ENCODE measurements at regions not wholly inside any gene's neighbourhood (a gene's known extent, or its start where the extent isn't known, plus 50 kb on each side); places are given as distances from the start of the nearest gene placed in this dataset.

GRCh38 chr3:177290633-177291032 lies 93.4 kb upstream of the TBL1XR1 start:
- no peak for DNase-seq (ENCODE audit: low read depth)
- H3K4me3 ChIP-seq (ENCODE audit: low read depth, low read length): no peak overlapping the region
- TF ChIP-seq, protein P1, sequence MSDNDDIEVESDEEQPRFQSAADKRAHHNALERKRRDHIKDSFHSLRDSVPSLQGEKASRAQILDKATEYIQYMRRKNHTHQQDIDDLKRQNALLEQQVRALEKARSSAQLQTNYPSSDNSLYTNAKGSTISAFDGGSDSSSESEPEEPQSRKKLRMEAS (IDR thresholded peaks at IDR 0.05; ENCODE audit: low read depth, low read length): no peak
- no peak for TF ChIP-seq MYC (IDR thresholded peaks at IDR 0.05; ENCODE audit: low read depth, low read length)
- TF ChIP-seq POLR2A (IDR thresholded peaks at IDR 0.05; ENCODE audit: extremely low read depth, insufficient read length): no peak
- no peak for TF ChIP-seq CTCF (IDR thresholded peaks at IDR 0.05; ENCODE audit: low read depth, low read length)

- TF ChIP-seq MYC (IDR thresholded peaks at IDR 0.05; ENCODE audit: low read depth, low read length) (no peak), CTCF (IDR thresholded peaks at IDR 0.05; ENCODE audit: low read depth, low read length) (no peak), POLR2A (IDR thresholded peaks at IDR 0.05; ENCODE audit: extremely low read depth, insufficient read length) (no peak)
- TF ChIP-seq, protein P1 (IDR thresholded peaks at IDR 0.05; ENCODE audit: low read depth, low read length): no peak
- no peak overlapping the region for H3K4me3 ChIP-seq (ENCODE audit: low read depth, low read length)
- DNase-seq (ENCODE audit: low read depth): no peak
Measured at GRCh38 chr3:177294221-177294620, 96.9 kb upstream of the TBL1XR1 start.

GRCh38 chr3:177295116-177295515 lies 97.8 kb upstream of the TBL1XR1 start:
- no peak overlapping the region for H3K4me3 ChIP-seq (ENCODE audit: low read depth, low read length)
- no peak for TF ChIP-seq CTCF (IDR thresholded peaks at IDR 0.05; ENCODE audit: low read depth, low read length)
- TF ChIP-seq POLR2A (IDR thresholded peaks at IDR 0.05; ENCODE audit: extremely low read depth, insufficient read length): no peak
- TF ChIP-seq MYC (IDR thresholded peaks at IDR 0.05; ENCODE audit: low read depth, low read length): no peak
- TF ChIP-seq, protein P1 (IDR thresholded peaks at IDR 0.05; ENCODE audit: low read depth, low read length): no peak
- DNase-seq (ENCODE audit: low read depth): no peak

GRCh38 chr3:177299250-177299649 lies 102.0 kb upstream of the TBL1XR1 start:
- TF ChIP-seq, protein P1 (IDR thresholded peaks at IDR 0.05; ENCODE audit: low read depth, low read length): no peak
- TF ChIP-seq MYC (IDR thresholded peaks at IDR 0.05; ENCODE audit: low read depth, low read length) (no peak), POLR2A (IDR thresholded peaks at IDR 0.05; ENCODE audit: extremely low read depth, insufficient read length) (no peak), CTCF (IDR thresholded peaks at IDR 0.05; ENCODE audit: low read depth, low read length) (no peak)
- no peak for DNase-seq (ENCODE audit: low read depth)
- no peak overlapping the region for H3K4me3 ChIP-seq (ENCODE audit: low read depth, low read length)

DNA sequence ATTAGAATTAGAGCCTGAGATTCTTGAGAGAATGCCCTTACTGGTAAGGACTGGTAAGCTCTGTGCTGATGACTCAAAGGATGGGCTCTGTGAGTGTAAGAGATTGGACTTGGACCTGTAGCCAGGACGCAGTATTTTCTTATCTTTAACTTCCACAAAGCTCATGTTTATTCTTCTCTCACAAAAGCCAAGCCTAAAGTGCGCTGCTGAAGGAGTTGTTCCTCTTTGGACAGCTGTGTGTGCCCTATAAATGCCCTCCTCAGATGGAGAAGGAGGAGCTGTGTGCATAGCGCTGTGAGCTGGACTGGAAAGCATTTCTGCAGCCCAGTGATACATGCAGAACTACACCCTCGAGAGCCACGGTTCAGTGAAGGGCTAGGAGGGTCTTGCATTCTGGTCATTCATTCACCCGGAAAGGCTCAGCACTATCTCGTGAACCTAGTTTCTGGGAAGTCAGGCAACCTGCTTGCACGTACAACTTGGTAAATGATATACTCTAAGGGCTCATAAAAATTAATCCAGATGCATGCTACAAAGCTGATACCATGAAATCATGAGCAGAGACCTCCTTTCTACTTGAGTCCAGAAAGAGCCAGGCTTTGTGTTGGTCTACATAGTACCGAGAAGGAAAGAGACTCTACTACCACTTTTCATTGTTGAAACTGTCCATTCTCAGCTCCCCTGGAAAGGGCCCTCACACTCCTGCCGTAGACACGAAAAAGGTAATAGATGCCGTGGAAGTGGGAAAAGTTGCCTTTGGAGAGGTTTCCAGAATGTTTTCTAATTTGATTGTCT lies 103.0 kb upstream of the TBL1XR1 start:
- TF ChIP-seq MYC (IDR thresholded peaks at IDR 0.05; ENCODE audit: low read depth, low read length) (no peak), POLR2A (IDR thresholded peaks at IDR 0.05; ENCODE audit: extremely low read depth, insufficient read length) (no peak), CTCF (IDR thresholded peaks at IDR 0.05; ENCODE audit: low read depth, low read length) (no peak)
- DNase-seq (ENCODE audit: low read depth): peak; percentile 77
- H3K4me3 ChIP-seq (ENCODE audit: low read depth, low read length): no peak overlapping the region
